ENCODE measurements at regions not wholly inside any gene's neighbourhood (a gene's known extent, or its start where the extent isn't known, plus 50 kb on each side); places are given as distances from the start of the nearest gene placed in this dataset.

DNA sequence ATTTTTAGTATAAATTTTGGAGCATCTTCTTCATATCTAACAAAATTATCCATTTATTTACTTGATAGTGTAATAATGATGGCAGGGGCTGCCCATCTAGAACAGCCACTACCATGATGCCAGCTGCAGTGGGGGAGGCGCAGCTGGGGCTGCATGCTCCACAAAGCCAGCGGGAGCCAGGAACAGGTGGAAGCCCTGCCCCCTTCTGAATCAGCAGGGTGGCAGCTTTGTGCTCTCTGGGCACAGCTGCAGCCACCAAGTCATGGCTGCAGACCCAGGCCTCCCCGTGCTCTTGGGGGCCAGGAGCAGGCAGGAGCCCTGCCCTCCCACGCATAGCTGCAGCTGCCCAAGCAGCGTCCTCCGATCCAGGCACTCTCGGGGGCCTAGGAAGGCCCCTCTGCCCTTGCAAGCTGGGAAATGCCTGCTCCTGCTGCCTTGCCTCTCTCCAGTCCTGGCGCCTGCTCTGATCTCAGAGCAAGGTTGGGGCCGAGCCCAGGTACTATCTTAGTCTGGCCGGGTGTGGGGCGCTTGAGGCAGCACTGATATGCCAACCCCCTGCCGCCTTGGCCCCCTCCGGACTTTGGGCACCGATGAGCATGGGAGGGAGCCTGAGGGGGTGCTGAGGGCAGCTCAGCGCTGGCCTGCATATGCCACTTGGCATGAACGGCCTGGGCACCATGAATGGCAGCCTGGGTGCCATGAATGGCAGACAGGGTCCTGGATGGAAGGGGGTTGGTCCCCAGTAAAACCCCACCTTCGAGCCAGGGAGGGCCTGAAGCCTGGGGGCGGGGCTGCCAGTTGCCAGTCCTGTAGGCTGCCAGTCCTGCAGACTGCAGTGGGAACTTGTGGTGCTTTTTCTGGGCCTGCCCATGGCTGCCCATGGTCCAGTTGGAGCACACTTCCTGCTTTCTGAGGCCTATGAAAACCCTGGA is 1110.8 kb upstream of the POT1 start:
- Mint-ChIP-seq H3K27ac (no peak overlapping the region), H3K4me1 (no peaks in the 10 kb centered on the region), H3K4me3 (no peak overlapping the region), H3K36me3 (ENCODE audit: low read depth) (no peaks in the 10 kb centered on the region), H3K27me3 (no peaks in the 10 kb centered on the region)
- DNase-seq (no peak), ATAC-seq (no peak)
- no peaks in the 10 kb centered on the region for H3K9me3 ChIP-seq (ENCODE audit: control insufficient read depth, low read length, poor library complexity, severe bottlenecking)

DNA sequence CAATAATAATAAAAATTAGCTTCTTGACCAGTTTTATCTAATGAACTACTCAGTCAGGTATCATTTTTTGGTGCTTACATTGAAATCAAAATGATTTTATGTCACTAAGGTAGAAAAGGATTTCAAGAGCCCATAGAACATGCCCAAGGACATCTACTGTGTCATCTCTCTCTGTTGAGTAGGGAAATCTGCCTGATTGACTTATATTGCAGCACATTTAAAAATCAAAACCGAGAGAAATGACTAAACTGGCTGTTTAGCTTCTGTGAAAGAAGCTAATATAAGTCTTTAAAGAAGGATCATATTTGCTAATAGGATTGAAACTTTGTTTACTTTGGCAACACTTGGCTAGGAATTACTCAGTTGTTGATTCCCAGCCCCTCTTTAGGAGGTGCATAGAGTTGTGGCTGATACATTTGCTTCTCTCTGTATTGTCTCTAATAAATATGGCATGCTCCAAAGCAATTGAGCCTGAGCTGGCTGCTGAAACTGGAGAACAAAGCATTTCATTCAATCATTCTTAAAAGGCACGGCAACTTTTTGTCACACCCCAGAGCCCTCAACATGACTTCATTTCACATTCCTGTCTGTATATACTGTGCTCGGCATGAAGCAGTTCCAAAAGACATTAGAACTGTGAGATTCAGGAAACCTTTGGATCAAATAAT is 1096.9 kb upstream of the POT1 start:
- no peak for DNase-seq
- no peaks in the 10 kb centered on the region for H3K9me3 ChIP-seq (ENCODE audit: control insufficient read depth, low read length, poor library complexity, severe bottlenecking)
- no peaks in the 10 kb centered on the region for H3K4me1 Mint-ChIP-seq
- ATAC-seq, result no peak
- H3K4me3 Mint-ChIP-seq, result no peak overlapping the region
- H3K27ac Mint-ChIP-seq, result no peak overlapping the region
- H3K36me3 Mint-ChIP-seq (ENCODE audit: low read depth), result no peaks in the 10 kb centered on the region
- H3K27me3 Mint-ChIP-seq, result no peaks in the 10 kb centered on the region

DNA sequence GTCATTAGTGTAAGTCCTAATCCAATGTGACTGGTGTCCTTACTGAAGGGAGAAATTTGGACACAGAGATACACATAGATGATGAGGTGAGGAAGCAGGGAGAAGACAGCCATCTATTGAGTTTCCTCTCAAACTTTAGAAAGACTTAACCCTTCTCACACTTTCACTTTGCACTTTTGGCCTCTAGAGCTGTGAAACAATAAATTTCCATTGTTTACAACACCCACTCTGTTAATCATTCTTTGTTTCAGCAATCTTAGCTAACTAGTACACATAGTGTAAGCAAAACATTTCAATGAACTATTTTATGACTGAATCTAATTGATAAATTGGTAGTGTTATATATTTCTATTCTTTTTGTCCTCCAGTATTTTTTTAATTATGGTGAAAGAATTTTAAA is 1092.8 kb upstream of the POT1 start:
- no peaks in the 10 kb centered on the region for H3K36me3 Mint-ChIP-seq (ENCODE audit: low read depth)
- ATAC-seq, result no peak
- no peak for DNase-seq

DNA sequence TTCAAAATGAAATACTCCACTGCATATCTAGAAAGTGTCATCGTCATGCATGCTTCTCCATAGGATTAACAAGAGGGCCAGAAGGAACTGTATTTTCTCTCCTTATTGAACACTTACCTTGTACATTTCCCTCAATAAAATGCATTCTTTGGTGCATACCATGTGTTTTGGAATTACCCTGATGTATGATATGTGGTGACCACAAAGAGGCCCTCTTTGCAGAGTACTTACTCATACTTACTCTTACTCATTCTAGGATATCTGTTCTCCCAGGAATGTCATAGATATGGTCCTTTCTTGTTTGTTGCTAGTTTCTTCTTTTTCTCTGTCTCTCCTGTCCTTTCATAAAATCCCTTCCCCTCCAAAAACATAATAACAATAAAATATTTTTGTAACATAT is 1087.1 kb upstream of the POT1 start:
- Mint-ChIP-seq H3K4me1 (no peaks in the 10 kb centered on the region), H3K27ac (no peak overlapping the region), H3K27me3 (no peaks in the 10 kb centered on the region), H3K36me3 (ENCODE audit: low read depth) (no peaks in the 10 kb centered on the region), H3K4me3 (no peak overlapping the region)
- ATAC-seq (no peak), DNase-seq (no peak)
- H3K9me3 ChIP-seq (ENCODE audit: control insufficient read depth, low read length, poor library complexity, severe bottlenecking), result no peaks in the 10 kb centered on the region

More for the DNA sequence above, 1092.8 kb upstream of the POT1 start:
- Mint-ChIP-seq H3K4me1 (no peaks in the 10 kb centered on the region), H3K4me3 (no peak overlapping the region), H3K27me3 (no peaks in the 10 kb centered on the region), H3K27ac (no peak overlapping the region)
- no peaks in the 10 kb centered on the region for H3K9me3 ChIP-seq (ENCODE audit: control insufficient read depth, low read length, poor library complexity, severe bottlenecking)

DNA sequence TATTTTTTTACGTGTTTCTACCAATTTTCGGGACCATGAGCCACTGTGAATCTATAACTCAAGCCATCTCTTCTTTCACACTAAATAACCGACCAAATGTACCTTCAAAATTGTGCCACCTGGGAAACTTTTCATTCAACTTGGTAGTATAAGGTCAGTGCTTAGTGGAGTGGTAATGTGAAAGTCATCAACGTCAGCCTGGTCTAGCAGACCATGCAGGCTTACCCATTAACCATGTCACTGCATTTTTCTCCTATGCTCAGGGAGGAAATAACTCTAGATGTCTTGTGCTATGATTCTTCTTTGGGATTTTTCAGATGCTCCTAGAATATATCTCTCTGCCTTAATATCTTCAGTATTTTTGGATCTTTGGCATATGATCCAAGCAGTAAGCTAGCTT is 1075.4 kb upstream of the POT1 start:
- ATAC-seq, result no peak
- no peaks in the 10 kb centered on the region for H3K27me3 Mint-ChIP-seq
- no peak overlapping the region for H3K4me3 Mint-ChIP-seq
- no peaks in the 10 kb centered on the region for H3K4me1 Mint-ChIP-seq
- no peaks in the 10 kb centered on the region for H3K9me3 ChIP-seq (ENCODE audit: control insufficient read depth, low read length, poor library complexity, severe bottlenecking)
- H3K36me3 Mint-ChIP-seq (ENCODE audit: low read depth), result no peaks in the 10 kb centered on the region
- H3K27ac Mint-ChIP-seq, result no peak overlapping the region
- no peak for DNase-seq

DNA sequence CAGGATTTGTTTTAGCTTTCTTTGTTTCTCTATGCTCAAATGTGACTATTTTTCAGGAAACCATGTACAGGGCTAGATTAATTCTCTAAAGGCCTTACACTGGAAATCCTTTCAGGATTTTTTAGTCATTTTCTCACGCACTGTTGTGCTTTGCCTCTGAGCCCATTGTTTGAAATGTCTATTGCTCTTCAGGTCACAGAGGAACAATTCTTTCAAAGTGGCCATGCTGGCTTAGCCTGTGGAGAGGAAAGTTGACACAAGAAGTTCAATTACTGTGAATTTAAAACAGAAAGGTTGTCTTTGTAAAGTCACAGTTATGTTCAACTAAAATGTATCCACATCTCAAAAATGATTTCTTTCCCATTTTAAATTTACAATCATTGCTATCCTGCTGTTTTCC is 1071.7 kb upstream of the POT1 start:
- Mint-ChIP-seq H3K27ac (no peak overlapping the region), H3K36me3 (ENCODE audit: low read depth) (no peaks in the 10 kb centered on the region), H3K4me3 (no peak overlapping the region), H3K4me1 (no peaks in the 10 kb centered on the region), H3K27me3 (no peaks in the 10 kb centered on the region)
- ATAC-seq (no peak), DNase-seq (no peak)
- H3K9me3 ChIP-seq (ENCODE audit: control insufficient read depth, low read length, poor library complexity, severe bottlenecking), result no peaks in the 10 kb centered on the region

DNA sequence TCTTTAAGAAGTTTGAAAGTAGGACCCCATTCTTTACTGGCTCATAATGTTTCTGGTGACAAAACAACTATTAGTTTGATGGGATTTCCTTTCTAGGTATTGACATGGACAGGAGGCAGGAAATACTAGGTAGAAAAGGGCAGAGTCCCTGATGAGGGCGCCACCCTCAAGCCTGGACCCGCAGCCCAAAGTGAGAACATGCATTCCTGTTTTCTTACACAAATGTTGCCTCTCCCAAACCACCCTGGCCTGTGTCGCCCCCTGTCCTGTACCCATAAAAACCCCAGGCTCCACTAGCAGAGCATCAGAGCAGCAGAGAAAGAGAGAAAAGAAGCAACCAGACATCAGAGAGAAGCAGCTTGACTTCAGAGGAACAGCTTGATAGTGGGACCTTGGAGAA is 1055.2 kb upstream of the POT1 start:
- no peaks in the 10 kb centered on the region for H3K4me1 Mint-ChIP-seq
- H3K36me3 Mint-ChIP-seq (ENCODE audit: low read depth), result no peaks in the 10 kb centered on the region
- H3K27me3 Mint-ChIP-seq, result no peaks in the 10 kb centered on the region
- no peak for ATAC-seq
- no peak overlapping the region for H3K4me3 Mint-ChIP-seq
- no peaks in the 10 kb centered on the region for H3K9me3 ChIP-seq (ENCODE audit: control insufficient read depth, low read length, poor library complexity, severe bottlenecking)
- no peak for DNase-seq
- H3K27ac Mint-ChIP-seq, result no peak overlapping the region

DNA sequence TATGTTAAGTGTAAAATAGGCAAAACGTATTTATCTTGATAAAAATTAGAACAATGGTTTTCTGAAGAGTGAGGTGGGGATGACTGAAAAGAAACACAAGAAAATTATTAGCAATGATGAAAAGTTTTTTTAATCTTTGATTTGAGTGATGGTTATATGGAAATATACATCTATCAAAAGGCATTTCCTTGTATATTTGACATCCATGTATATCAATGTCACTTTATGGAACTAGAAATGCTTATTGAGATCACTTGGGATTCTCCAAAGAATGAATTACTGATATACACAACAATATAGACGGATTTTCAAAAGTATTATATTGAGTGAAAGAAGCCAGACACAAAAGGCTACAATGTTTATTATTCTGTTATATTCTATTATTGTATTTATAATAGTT is 1042.0 kb upstream of the POT1 start:
- Mint-ChIP-seq H3K4me1 (no peaks in the 10 kb centered on the region), H3K27me3 (no peaks in the 10 kb centered on the region), H3K4me3 (no peak overlapping the region), H3K36me3 (ENCODE audit: low read depth) (no peaks in the 10 kb centered on the region), H3K27ac (no peak overlapping the region)
- ATAC-seq, result no peak
- DNase-seq, result no peak
- H3K9me3 ChIP-seq (ENCODE audit: control insufficient read depth, low read length, poor library complexity, severe bottlenecking), result no peaks in the 10 kb centered on the region

DNA sequence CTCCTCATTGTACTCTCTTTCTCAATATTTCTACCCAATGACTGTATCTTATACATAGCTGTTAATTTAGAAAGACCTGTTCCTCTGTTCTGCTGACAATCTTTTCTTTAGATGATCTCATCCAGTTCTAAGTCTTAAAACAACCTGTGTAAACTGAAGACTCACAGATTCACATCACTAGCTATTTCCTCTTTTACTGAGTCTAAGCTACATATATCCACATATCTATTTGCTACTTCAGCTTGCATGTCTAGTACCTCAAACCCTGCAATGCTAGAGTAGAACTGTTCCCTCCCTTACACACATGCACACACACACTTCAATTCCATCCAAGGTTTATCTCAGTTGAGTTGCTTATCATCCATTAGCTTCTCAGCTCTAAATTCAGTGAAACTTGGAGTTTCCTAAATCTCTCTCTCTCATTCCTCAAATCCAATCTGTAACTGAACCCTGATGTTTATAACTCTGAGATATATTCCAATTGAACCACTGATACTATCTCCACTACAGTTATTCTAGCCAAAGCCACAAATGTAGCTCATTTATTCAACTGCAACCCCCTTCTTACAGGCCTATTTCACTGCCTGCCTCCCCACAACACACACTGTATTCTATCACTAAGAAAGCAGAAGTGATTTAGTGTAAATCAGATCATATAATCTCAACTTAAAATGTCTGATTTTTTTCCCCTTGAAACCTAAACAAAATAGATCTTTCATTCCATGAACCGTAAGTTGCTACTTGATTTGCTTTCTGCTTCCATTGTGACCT is 1036.8 kb upstream of the POT1 start:
- Mint-ChIP-seq H3K27ac (no peak overlapping the region), H3K4me1 (no peaks in the 10 kb centered on the region), H3K36me3 (ENCODE audit: low read depth) (no peaks in the 10 kb centered on the region), H3K27me3 (no peaks in the 10 kb centered on the region), H3K4me3 (no peak overlapping the region)
- DNase-seq (no peak), ATAC-seq (no peak)
- no peaks in the 10 kb centered on the region for H3K9me3 ChIP-seq (ENCODE audit: control insufficient read depth, low read length, poor library complexity, severe bottlenecking)

DNA sequence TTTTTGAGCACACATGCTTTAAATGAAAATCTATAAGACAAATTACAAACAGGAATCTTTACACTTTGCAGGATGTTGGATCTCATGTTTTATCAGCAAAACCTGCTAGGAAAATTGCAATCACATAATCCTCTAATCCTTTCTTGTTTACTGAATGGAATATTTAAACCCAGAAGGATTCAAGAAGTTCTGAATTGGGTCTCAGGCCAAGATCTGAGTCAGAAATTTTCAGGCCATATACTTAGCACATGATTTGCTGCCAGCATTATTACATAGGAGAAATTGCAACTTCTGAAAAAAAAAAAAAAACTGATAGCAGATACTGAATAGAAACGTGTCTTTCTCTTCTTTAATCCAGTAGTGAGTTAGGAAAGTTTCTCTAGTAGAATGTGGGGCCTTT is 1005.3 kb upstream of the POT1 start:
- no peaks in the 10 kb centered on the region for H3K9me3 ChIP-seq (ENCODE audit: control insufficient read depth, low read length, poor library complexity, severe bottlenecking)
- DNase-seq (no peak), ATAC-seq (no peak)
- H3K36me3 Mint-ChIP-seq (ENCODE audit: low read depth), result no peaks in the 10 kb centered on the region
- no peaks in the 10 kb centered on the region for H3K27me3 Mint-ChIP-seq
- no peak overlapping the region for H3K4me3 Mint-ChIP-seq
- no peak overlapping the region for H3K27ac Mint-ChIP-seq
- H3K4me1 Mint-ChIP-seq, result no peaks in the 10 kb centered on the region

DNA sequence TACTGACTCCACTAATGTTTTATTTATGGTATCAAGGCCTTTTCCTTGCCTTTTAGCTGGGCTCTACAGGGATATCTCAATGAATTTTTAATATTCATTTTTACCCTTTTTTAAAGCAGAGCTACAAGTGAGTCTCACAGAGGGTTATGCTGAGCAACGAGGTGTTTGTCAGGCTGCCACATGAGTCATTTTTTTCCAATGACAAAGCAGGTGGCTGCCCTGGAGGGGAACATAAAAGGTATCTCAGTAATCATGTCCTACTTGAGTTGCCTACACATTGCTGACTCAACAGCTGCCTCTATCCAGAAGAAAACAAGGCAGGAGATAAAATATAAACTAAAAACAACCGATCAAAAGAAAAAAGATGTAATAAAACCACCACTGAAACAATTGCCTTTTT is 1004.9 kb upstream of the POT1 start:
- ATAC-seq, result no peak
- no peak for DNase-seq
- H3K27me3 Mint-ChIP-seq, result no peaks in the 10 kb centered on the region
- H3K36me3 Mint-ChIP-seq (ENCODE audit: low read depth), result no peaks in the 10 kb centered on the region
- H3K4me1 Mint-ChIP-seq, result no peaks in the 10 kb centered on the region
- no peaks in the 10 kb centered on the region for H3K9me3 ChIP-seq (ENCODE audit: control insufficient read depth, low read length, poor library complexity, severe bottlenecking)
- H3K27ac Mint-ChIP-seq, result no peak overlapping the region
- no peak overlapping the region for H3K4me3 Mint-ChIP-seq

DNA sequence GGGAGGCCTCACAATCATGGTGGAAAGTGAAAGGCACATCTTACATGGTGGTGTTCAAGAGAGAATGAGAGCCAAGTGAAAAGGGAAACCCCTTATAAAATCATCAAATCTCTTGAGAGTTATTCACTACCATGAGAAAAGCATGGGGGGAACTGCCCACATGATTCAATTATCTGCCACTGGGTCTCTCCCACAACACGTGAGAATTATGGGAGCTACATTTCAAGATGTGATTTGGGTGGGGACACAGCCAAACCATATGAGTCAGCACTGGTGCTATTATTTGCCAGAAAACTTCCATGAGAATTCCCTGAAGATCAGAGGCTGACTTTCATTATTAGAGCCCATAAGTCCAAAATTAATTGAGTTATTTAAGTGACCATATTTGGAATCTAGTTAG is 1001.2 kb upstream of the POT1 start:
- Mint-ChIP-seq H3K4me1 (no peaks in the 10 kb centered on the region), H3K36me3 (ENCODE audit: low read depth) (no peaks in the 10 kb centered on the region), H3K27ac (no peak overlapping the region), H3K4me3 (no peak overlapping the region), H3K27me3 (no peaks in the 10 kb centered on the region)
- no peak for DNase-seq
- no peaks in the 10 kb centered on the region for H3K9me3 ChIP-seq (ENCODE audit: control insufficient read depth, low read length, poor library complexity, severe bottlenecking)
- no peak for ATAC-seq

DNA sequence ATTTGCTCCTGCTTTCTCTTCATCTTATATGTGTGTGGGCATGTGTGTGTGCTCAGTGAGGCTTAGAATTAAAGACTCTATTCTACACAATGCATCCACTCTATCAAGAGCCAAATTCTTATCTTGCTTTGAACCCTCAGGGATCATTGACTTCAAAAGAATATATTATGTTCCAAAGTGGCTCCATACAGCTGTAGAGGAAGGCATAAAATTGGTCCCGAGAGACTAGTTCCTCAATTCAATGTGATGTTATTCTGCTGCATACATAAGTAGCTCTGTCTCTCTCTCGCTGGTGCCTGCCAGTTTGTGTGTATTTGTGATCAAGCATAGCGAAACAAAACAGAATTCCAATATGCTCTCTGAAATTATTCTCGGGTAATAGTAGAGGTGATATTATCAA is 997.9 kb upstream of the POT1 start:
- Mint-ChIP-seq H3K27ac (no peak overlapping the region), H3K27me3 (no peaks in the 10 kb centered on the region), H3K4me3 (no peak overlapping the region)

More for the DNA sequence above, 997.9 kb upstream of the POT1 start:
- no peak for ATAC-seq
- Mint-ChIP-seq H3K36me3 (ENCODE audit: low read depth) (no peaks in the 10 kb centered on the region), H3K4me1 (no peaks in the 10 kb centered on the region)
- H3K9me3 ChIP-seq (ENCODE audit: control insufficient read depth, low read length, poor library complexity, severe bottlenecking), result no peaks in the 10 kb centered on the region
- DNase-seq, result no peak
